Thoracic aorta (tissue), 2 donors: ENCODE measurements at regions not wholly inside any gene's neighbourhood (a gene's known extent, or its start where the extent isn't known, plus 50 kb on each side); places are given as distances from the start of the nearest gene placed in this dataset.

Experiments used
- ATAC-seq: fragments of 150-250 bp; one replicate; pipeline ENCODE4 v1.8.0; 2017; ENCODE audit warnings: low read depth; ENCODE audit not compliant: insufficient number of reproducible peaks, low FRiP score
- DNase-seq: peaks from one replicate; pipeline ENCODE4 v3.0.0-alpha.2; 2020; ENCODE audit warnings: low spot score
- H3K27ac ChIP-seq, 2 donors: fragments of 200-600 bp; sonication (generic); 1 replicate in 1 of 2; 2 replicates in 1 of 2; pipeline ENCODE4 v1.5.1; 2016; ENCODE audit warnings: mild to moderate bottlenecking in 2 of 2, moderate library complexity in 2 of 2
- H3K27me3 ChIP-seq: fragments of 200-600 bp; sonication (generic); replicated peaks from 2 replicates; pipeline ENCODE4 v1.6.0; 2016; ENCODE audit warnings: mild to moderate bottlenecking; ENCODE audit not compliant: insufficient read depth
- H3K36me3 ChIP-seq: fragments of 200-600 bp; sonication (generic); one replicate; pipeline ENCODE4 v1.5.1; 2016
- H3K4me1 ChIP-seq, 2 donors: fragments of 200-600 bp; sonication (generic); 1 replicate in 1 of 2; 2 replicates in 1 of 2; pipeline versions ENCODE4 v1.5.1 to v1.6.0; 2016; ENCODE audit warnings: low read depth in 2 of 2, mild to moderate bottlenecking in 1 of 2; ENCODE audit not compliant: control insufficient read depth in 1 of 2
- H3K4me3 ChIP-seq: fragments of 200-600 bp; sonication (generic); 2 replicates; pipeline ENCODE4 v1.5.1; 2016; ENCODE audit warnings: mild to moderate bottlenecking
- H3K9me3 ChIP-seq: fragments of 200-600 bp; sonication (generic); 2 replicates; pipeline ENCODE4 v1.5.1; 2016
- TF ChIP-seq, protein P1 (sequence below): fragments of 200-600 bp; sonication (generic); IDR thresholded peaks from one replicate; pipeline ENCODE4 v1.5.1; 2019; ENCODE audit warnings: antibody characterized with exemption

DNA sequence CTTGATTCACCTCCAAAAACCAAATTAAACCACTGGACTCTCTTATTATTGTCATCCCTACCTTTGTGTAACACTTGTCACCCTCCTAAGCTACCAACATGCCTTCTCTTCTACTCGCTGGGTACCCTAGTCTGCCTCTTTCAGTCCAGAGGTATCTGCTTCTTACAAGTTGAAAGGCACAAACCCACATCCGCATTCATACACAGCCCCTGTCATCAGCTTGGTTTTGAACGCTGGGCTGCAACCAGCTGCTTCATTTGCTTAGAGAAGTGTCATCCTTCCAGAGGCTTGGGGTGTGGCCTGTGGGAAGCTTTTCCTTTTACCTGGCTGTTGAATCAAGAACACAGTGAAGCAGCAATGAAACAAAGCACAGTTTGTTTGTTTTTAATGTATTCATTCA is 138.8 kb upstream of the WWC1 start:
- TF ChIP-seq, protein P1, sequence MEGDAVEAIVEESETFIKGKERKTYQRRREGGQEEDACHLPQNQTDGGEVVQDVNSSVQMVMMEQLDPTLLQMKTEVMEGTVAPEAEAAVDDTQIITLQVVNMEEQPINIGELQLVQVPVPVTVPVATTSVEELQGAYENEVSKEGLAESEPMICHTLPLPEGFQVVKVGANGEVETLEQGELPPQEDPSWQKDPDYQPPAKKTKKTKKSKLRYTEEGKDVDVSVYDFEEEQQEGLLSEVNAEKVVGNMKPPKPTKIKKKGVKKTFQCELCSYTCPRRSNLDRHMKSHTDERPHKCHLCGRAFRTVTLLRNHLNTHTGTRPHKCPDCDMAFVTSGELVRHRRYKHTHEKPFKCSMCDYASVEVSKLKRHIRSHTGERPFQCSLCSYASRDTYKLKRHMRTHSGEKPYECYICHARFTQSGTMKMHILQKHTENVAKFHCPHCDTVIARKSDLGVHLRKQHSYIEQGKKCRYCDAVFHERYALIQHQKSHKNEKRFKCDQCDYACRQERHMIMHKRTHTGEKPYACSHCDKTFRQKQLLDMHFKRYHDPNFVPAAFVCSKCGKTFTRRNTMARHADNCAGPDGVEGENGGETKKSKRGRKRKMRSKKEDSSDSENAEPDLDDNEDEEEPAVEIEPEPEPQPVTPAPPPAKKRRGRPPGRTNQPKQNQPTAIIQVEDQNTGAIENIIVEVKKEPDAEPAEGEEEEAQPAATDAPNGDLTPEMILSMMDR = no peak
- H3K36me3 ChIP-seq = no peaks in the 10 kb centered on the region
- H3K27ac ChIP-seq = no peak overlapping the region
- H3K4me1 ChIP-seq = no peaks in the 10 kb centered on the region
- no peaks in the 10 kb centered on the region for H3K27me3 ChIP-seq
- no peak overlapping the region for H3K4me3 ChIP-seq
- no peak for ATAC-seq
- DNase-seq = no peak
- H3K9me3 ChIP-seq = no peaks in the 10 kb centered on the region

DNA sequence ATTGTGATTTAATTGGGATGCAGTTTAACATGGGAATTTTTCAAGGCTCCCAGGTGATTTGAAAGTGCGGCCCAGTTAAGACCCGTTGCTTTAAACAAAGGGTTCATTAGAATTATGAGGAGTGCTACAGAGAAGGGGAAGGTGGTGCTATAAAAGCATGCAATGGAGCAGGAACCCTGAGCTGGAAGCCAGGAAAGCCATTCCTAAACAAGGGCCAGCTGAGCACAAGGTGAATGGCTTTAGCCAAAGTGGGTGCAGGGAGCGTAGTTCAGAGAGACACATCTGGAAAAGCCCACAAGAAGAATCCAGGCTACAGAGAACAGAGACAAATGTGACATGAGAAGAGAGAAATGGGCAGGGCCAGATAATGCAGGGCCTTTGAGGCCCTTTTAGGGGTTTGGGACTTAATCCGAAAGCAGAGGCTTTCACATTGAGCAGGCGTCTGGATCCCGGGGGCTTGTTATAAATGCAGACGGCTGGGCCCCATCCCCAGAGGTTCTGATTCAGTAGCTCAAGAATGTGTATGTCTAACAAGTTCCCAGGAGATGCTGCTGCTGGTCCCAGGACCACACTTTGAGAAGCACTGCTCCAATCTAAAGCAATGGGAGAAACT is 138.1 kb upstream of the WWC1 start:
- H3K36me3 ChIP-seq = no peaks in the 10 kb centered on the region
- ATAC-seq (no peak), DNase-seq (no peak)
- no peak overlapping the region for H3K27ac ChIP-seq
- TF ChIP-seq, protein P1 = no peak
- no peaks in the 10 kb centered on the region for H3K27me3 ChIP-seq
- no peaks in the 10 kb centered on the region for H3K4me1 ChIP-seq
- H3K9me3 ChIP-seq = no peaks in the 10 kb centered on the region
- no peak overlapping the region for H3K4me3 ChIP-seq

DNA sequence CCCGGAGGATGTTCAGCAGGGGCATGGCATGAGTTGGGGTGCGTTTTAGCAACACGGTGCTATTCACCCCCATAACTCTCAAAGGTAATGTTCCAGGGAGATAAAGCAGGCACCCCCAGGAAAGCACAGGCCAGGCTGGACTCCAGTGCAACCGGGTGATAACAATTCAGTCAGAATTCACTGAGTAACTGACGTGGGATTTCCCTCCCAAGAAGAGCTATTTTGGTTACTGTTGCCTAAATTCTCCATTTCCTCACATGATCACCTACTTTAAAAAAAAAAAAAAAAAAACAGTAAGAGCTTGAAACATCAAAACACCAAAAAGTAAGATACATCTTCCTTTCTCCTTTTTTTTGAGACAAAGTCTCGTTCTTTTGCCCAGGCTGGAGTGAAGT is 137.6 kb upstream of the WWC1 start:
- no peaks in the 10 kb centered on the region for H3K27me3 ChIP-seq
- TF ChIP-seq, protein P1 = no peak
- H3K4me1 ChIP-seq = no peaks in the 10 kb centered on the region
- no peak for DNase-seq
- H3K9me3 ChIP-seq = no peaks in the 10 kb centered on the region
- H3K4me3 ChIP-seq = no peak overlapping the region
- H3K36me3 ChIP-seq = no peaks in the 10 kb centered on the region
- no peak overlapping the region for H3K27ac ChIP-seq
- ATAC-seq = no peak

DNA sequence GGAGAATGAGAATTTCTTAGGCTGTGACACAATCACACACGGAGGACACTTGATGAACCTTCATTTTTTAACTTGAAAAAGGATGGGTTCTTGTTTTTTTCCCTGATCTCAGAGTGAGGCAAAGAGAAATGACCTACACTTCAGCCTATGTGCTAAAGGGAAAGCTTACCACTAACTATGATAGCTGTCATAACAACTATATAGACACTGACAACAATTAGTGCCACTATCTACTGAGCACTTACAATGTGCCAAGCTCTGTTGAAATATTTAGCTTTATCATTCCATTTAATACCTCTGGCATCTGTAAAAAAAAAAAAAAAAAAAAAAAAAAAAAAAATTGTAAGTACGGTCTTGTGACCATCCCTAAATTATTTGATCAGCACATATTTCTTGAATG is 135.9 kb upstream of the WWC1 start:
- no peak overlapping the region for H3K27ac ChIP-seq
- no peak overlapping the region for H3K4me3 ChIP-seq
- H3K9me3 ChIP-seq = no peaks in the 10 kb centered on the region
- no peak for DNase-seq
- H3K4me1 ChIP-seq = no peaks in the 10 kb centered on the region
- ATAC-seq = no peak
- H3K36me3 ChIP-seq = no peaks in the 10 kb centered on the region
- TF ChIP-seq, protein P1 = no peak
- H3K27me3 ChIP-seq = no peaks in the 10 kb centered on the region

GRCh38 chr5:168156170-168156569 is 135.3 kb upstream of the WWC1 start:
- TF ChIP-seq, protein P1 = no peak

More at GRCh38 chr5:168156170-168156569, 135.3 kb upstream of the WWC1 start:
- no peaks in the 10 kb centered on the region for H3K9me3 ChIP-seq
- H3K4me3 ChIP-seq = no peak overlapping the region
- DNase-seq = no peak
- no peak for ATAC-seq
- H3K36me3 ChIP-seq = no peaks in the 10 kb centered on the region
- H3K27me3 ChIP-seq = no peaks in the 10 kb centered on the region
- H3K4me1 ChIP-seq = no peaks in the 10 kb centered on the region
- H3K27ac ChIP-seq = no peak overlapping the region
